ENCODE measurements at regions not wholly inside any gene's neighbourhood (a gene's known extent, or its start where the extent isn't known, plus 50 kb on each side); places are given as distances from the start of the nearest gene placed in this dataset.

DNA sequence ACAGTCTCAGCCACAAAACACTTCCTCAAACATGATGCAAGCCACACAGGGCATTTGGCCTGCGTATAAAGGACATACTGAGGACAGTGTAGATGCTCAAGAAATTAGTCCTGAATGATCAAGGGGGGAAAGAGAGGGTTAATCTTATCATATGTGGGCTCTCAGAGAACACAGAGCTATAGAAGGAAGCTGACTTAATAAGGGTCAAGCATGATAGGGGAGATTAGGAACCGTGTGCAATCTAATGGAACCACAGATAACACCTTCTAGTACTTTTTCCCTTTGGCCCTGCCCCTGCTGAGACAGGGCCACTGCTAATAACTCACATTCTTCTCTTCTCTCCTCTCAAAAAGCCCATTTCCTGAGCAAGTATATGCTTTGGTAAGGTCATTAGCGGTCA, 114.1 kb upstream of the ADAMTS9 start:
- Histone ChIP-seq H3K9me3 (ENCODE audit: control insufficient read depth, low read length) (no peaks in the 10 kb centered on the region), H3K36me3 (ENCODE audit: control insufficient read depth, insufficient read depth, low read length) (no peaks in the 10 kb centered on the region), H3K27ac (no peak overlapping the region), H3K27me3 (ENCODE audit: control insufficient read depth, insufficient read depth, low read length) (no peaks in the 10 kb centered on the region), H3K4me2 (ENCODE audit: low read length) (no peak overlapping the region), H3K4me1 (no peaks in the 10 kb centered on the region), H3K4me3 (ENCODE audit: low read depth, low read length) (no peak overlapping the region), H2AFZ (no peak overlapping the region), H3K79me2 (no peaks in the 10 kb centered on the region), H3K9ac (no peak overlapping the region)
- TF ChIP-seq CTCF (IDR thresholded peaks at IDR 0.05), result no peak

DNA sequence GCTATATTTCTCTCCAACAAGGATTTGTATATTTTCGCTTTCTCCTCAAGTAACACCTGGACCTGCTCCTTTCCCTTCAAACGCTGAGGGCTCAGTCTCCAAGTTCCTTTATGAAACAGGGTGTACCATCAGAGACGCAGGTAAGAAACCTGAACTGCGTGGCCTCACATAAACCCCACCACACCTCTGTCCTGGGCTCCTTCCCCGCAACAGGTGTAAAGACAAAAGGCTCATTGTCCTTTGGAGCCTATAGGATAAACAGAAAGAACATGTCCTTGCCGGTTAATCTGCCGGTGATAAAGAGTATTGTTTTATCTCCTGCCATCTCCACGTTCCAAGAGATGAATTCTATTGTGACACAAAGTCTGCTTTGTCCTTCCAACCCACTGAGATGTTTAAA, 111.8 kb upstream of the ADAMTS9 start:
- Histone ChIP-seq H3K36me3 (ENCODE audit: control insufficient read depth, insufficient read depth, low read length) (no peaks in the 10 kb centered on the region), H2AFZ (no peak overlapping the region), H3K4me1 (no peaks in the 10 kb centered on the region), H3K27ac (no peak overlapping the region), H3K27me3 (ENCODE audit: control insufficient read depth, insufficient read depth, low read length) (no peaks in the 10 kb centered on the region), H3K4me2 (ENCODE audit: low read length) (no peak overlapping the region), H3K4me3 (ENCODE audit: low read depth, low read length) (no peak overlapping the region), H3K9me3 (ENCODE audit: control insufficient read depth, low read length) (no peaks in the 10 kb centered on the region), H3K79me2 (no peaks in the 10 kb centered on the region), H3K9ac (no peak overlapping the region)
- no peak for TF ChIP-seq CTCF (IDR thresholded peaks at IDR 0.05)

GRCh38 chr3:64798316-64798715, 110.5 kb upstream of the ADAMTS9 start:
- TF ChIP-seq CTCF (IDR thresholded peaks at IDR 0.05), result no peak
- H3K9ac ChIP-seq, result no peak overlapping the region
- H3K4me2 ChIP-seq (ENCODE audit: low read length), result no peak overlapping the region
- no peaks in the 10 kb centered on the region for H3K27me3 ChIP-seq (ENCODE audit: control insufficient read depth, insufficient read depth, low read length)
- H3K27ac ChIP-seq, result no peak overlapping the region
- no peak overlapping the region for H3K4me3 ChIP-seq (ENCODE audit: low read depth, low read length)
- H3K36me3 ChIP-seq (ENCODE audit: control insufficient read depth, insufficient read depth, low read length), result no peaks in the 10 kb centered on the region
- H3K9me3 ChIP-seq (ENCODE audit: control insufficient read depth, low read length), result no peaks in the 10 kb centered on the region
- H3K79me2 ChIP-seq, result no peaks in the 10 kb centered on the region
- H2AFZ ChIP-seq, result no peak overlapping the region
- no peaks in the 10 kb centered on the region for H3K4me1 ChIP-seq

GRCh38 chr3:64796607-64797399, 109.0 kb upstream of the ADAMTS9 start:
- Histone ChIP-seq H3K9me3 (ENCODE audit: control insufficient read depth, low read length) (no peaks in the 10 kb centered on the region), H2AFZ (no peak overlapping the region), H3K27me3 (ENCODE audit: control insufficient read depth, insufficient read depth, low read length) (no peaks in the 10 kb centered on the region), H3K36me3 (ENCODE audit: control insufficient read depth, insufficient read depth, low read length) (no peaks in the 10 kb centered on the region), H3K9ac (no peak overlapping the region), H3K4me3 (ENCODE audit: low read depth, low read length) (no peak overlapping the region), H3K79me2 (no peaks in the 10 kb centered on the region), H3K4me1 (no peaks in the 10 kb centered on the region), H3K4me2 (ENCODE audit: low read length) (no peak overlapping the region), H3K27ac (no peak overlapping the region)
- TF ChIP-seq CTCF (IDR thresholded peaks at IDR 0.05), result no peak

GRCh38 chr3:64792445-64792844, 104.6 kb upstream of the ADAMTS9 start:
- no peak for TF ChIP-seq CTCF (IDR thresholded peaks at IDR 0.05)
- no peak overlapping the region for H3K27ac ChIP-seq
- no peak overlapping the region for H2AFZ ChIP-seq
- H3K36me3 ChIP-seq (ENCODE audit: control insufficient read depth, insufficient read depth, low read length), result no peaks in the 10 kb centered on the region
- no peak overlapping the region for H3K4me3 ChIP-seq (ENCODE audit: low read depth, low read length)
- no peak overlapping the region for H3K4me2 ChIP-seq (ENCODE audit: low read length)
- H3K27me3 ChIP-seq (ENCODE audit: control insufficient read depth, insufficient read depth, low read length), result no peaks in the 10 kb centered on the region
- no peaks in the 10 kb centered on the region for H3K9me3 ChIP-seq (ENCODE audit: control insufficient read depth, low read length)
- no peaks in the 10 kb centered on the region for H3K4me1 ChIP-seq
- no peaks in the 10 kb centered on the region for H3K79me2 ChIP-seq
- H3K9ac ChIP-seq, result no peak overlapping the region

Measured in parathyroid adenoma (tissue), 2 donors.